Activated naive CD8-positive, alpha-beta T cell treated with anti-CD3 and anti-CD28 coated beads, Interleukin-2, amount 50 U/mL, for 24 hours (primary cell): ENCODE measurements at regions not wholly inside any gene's neighbourhood (a gene's known extent, or its start where the extent isn't known, plus 50 kb on each side); places are given as distances from the start of the nearest gene placed in this dataset.
A peak's percentile ranks its signal among the peaks of the same experiment; 100 is the strongest.

Experiments
- ATAC-seq: fragments of 150-1000 bp; cut with Tn5 transposase; one replicate; pipeline ENCODE4 v1.10.0; 2021
- DNase-seq: peaks from one replicate; pipeline ENCODE4 v3.0.0; 2021
- H3K27ac Mint-ChIP-seq: one replicate; pipeline ENCODE4 v1.8.0; 2021; ENCODE audit warnings: mild to moderate bottlenecking, mixed read lengths
- H3K27me3 Mint-ChIP-seq: one replicate; pipeline ENCODE4 v1.8.0; 2021; ENCODE audit warnings: mixed read lengths
- H3K36me3 Mint-ChIP-seq: one replicate; pipeline ENCODE4 v1.8.0; 2021; ENCODE audit warnings: low read depth, mixed read lengths
- H3K4me1 Mint-ChIP-seq: one replicate; pipeline ENCODE4 v1.8.0; 2021; ENCODE audit warnings: mixed read lengths
- H3K4me3 Mint-ChIP-seq: one replicate; pipeline ENCODE4 v1.8.0; 2021; ENCODE audit warnings: mild to moderate bottlenecking, moderate library complexity, mixed read lengths
- H3K9me3 Mint-ChIP-seq: one replicate; pipeline ENCODE4 v1.8.0; 2021; ENCODE audit warnings: mixed read lengths

- no peaks in the 10 kb centered on the region for H3K9me3 Mint-ChIP-seq
- H3K4me1 Mint-ChIP-seq, result peaks cover 2% of the 10 kb centered on the region
Measured at GRCh38 chr10:3701491-3701890, 83.5 kb downstream of the KLF6 start.

GRCh38 chr10:3700531-3701076 lies 84.4 kb downstream of the KLF6 start:
- ATAC-seq, result no peak
- no peak overlapping the region for H3K27ac Mint-ChIP-seq
- no peaks in the 10 kb centered on the region for H3K36me3 Mint-ChIP-seq
- no peaks in the 10 kb centered on the region for H3K9me3 Mint-ChIP-seq
- H3K4me3 Mint-ChIP-seq, result no peak overlapping the region
- peaks cover 6% of the 10 kb centered on the region for H3K27me3 Mint-ChIP-seq
- peaks cover 2% of the 10 kb centered on the region for H3K4me1 Mint-ChIP-seq
- no peak for DNase-seq

More at GRCh38 chr10:3701491-3701890, 83.5 kb downstream of the KLF6 start:
- H3K36me3 Mint-ChIP-seq, result no peaks in the 10 kb centered on the region
- ATAC-seq (no peak), DNase-seq (no peak)
- H3K27me3 Mint-ChIP-seq, result peaks cover 6% of the 10 kb centered on the region
- H3K27ac Mint-ChIP-seq, result no peak overlapping the region
- H3K4me3 Mint-ChIP-seq, result no peak overlapping the region

- Mint-ChIP-seq H3K36me3 (no peaks in the 10 kb centered on the region), H3K4me3 (no peak overlapping the region), H3K27me3 (peaks cover 6% of the 10 kb centered on the region), H3K9me3 (no peaks in the 10 kb centered on the region), H3K4me1 (peaks cover 2% of the 10 kb centered on the region), H3K27ac (no peak overlapping the region)
- ATAC-seq (no peak), DNase-seq (no peak)
Measured at GRCh38 chr10:3699916-3700315, 85.1 kb downstream of the KLF6 start.

- no peak for DNase-seq
- Mint-ChIP-seq H3K27ac (no peak overlapping the region), H3K9me3 (no peaks in the 10 kb centered on the region), H3K36me3 (no peaks in the 10 kb centered on the region), H3K4me1 (peaks cover 2% of the 10 kb centered on the region), H3K4me3 (no peak overlapping the region), H3K27me3 (peaks cover 6% of the 10 kb centered on the region)
- no peak for ATAC-seq
Measured at GRCh38 chr10:3698312-3698711, 86.7 kb downstream of the KLF6 start.

GRCh38 chr10:3693698-3694080 lies 91.3 kb downstream of the KLF6 start:
- H3K27ac Mint-ChIP-seq, result no peak overlapping the region
- no peak for DNase-seq
- H3K27me3 Mint-ChIP-seq, result peaks cover 2% of the 10 kb centered on the region
- H3K4me1 Mint-ChIP-seq, result peaks cover 19% of the 10 kb centered on the region
- H3K36me3 Mint-ChIP-seq, result no peaks in the 10 kb centered on the region
- H3K9me3 Mint-ChIP-seq, result no peaks in the 10 kb centered on the region
- H3K4me3 Mint-ChIP-seq, result no peak overlapping the region
- no peak for ATAC-seq

GRCh38 chr10:3693022-3693697 lies 91.8 kb downstream of the KLF6 start:
- H3K27ac Mint-ChIP-seq, result no peak overlapping the region
- H3K4me1 Mint-ChIP-seq, result peaks cover 19% of the 10 kb centered on the region
- H3K9me3 Mint-ChIP-seq, result no peaks in the 10 kb centered on the region
- H3K36me3 Mint-ChIP-seq, result no peaks in the 10 kb centered on the region
- ATAC-seq, result no peak
- no peak overlapping the region for H3K4me3 Mint-ChIP-seq
- peaks cover 2% of the 10 kb centered on the region for H3K27me3 Mint-ChIP-seq
- DNase-seq, result no peak

- Mint-ChIP-seq H3K27me3 (peaks cover 2% of the 10 kb centered on the region), H3K4me3 (no peak overlapping the region), H3K27ac (no peak overlapping the region), H3K36me3 (no peaks in the 10 kb centered on the region), H3K9me3 (no peaks in the 10 kb centered on the region), H3K4me1 (peaks cover 19% of the 10 kb centered on the region)
- DNase-seq, result no peak
- no peak for ATAC-seq
Measured at GRCh38 chr10:3692387-3692999, 92.5 kb downstream of the KLF6 start.

- no peak overlapping the region for H3K27ac Mint-ChIP-seq
- DNase-seq, result no peak
- peaks cover 19% of the 10 kb centered on the region for H3K4me1 Mint-ChIP-seq
- H3K4me3 Mint-ChIP-seq, result no peak overlapping the region
- H3K27me3 Mint-ChIP-seq, result no peaks in the 10 kb centered on the region
- H3K36me3 Mint-ChIP-seq, result no peaks in the 10 kb centered on the region
- ATAC-seq, result no peak
- H3K9me3 Mint-ChIP-seq, result no peaks in the 10 kb centered on the region
Measured at GRCh38 chr10:3691482-3691881, 93.5 kb downstream of the KLF6 start.

- no peaks in the 10 kb centered on the region for H3K36me3 Mint-ChIP-seq
- ATAC-seq, result peak; percentile 91
- no peaks in the 10 kb centered on the region for H3K27me3 Mint-ChIP-seq
- H3K4me1 Mint-ChIP-seq, result peaks cover 23% of the 10 kb centered on the region
- peak overlapping the region; percentile 65 for H3K27ac Mint-ChIP-seq
- H3K4me3 Mint-ChIP-seq, result no peak overlapping the region
- no peaks in the 10 kb centered on the region for H3K9me3 Mint-ChIP-seq
- DNase-seq, result no peak
Measured at GRCh38 chr10:3689871-3690510, 95.0 kb downstream of the KLF6 start.

- no peak for ATAC-seq
- Mint-ChIP-seq H3K4me1 (peaks cover 38% of the 10 kb centered on the region), H3K4me3 (no peak overlapping the region), H3K9me3 (no peaks in the 10 kb centered on the region), H3K27me3 (no peaks in the 10 kb centered on the region), H3K36me3 (no peaks in the 10 kb centered on the region), H3K27ac (no peak overlapping the region)
- DNase-seq, result no peak
Measured at GRCh38 chr10:3687510-3688081, 97.4 kb downstream of the KLF6 start.

GRCh38 chr10:3685384-3685783 lies 99.6 kb downstream of the KLF6 start:
- H3K36me3 Mint-ChIP-seq, result no peaks in the 10 kb centered on the region
- H3K4me3 Mint-ChIP-seq, result no peak overlapping the region
- peaks cover 30% of the 10 kb centered on the region for H3K4me1 Mint-ChIP-seq
- no peak overlapping the region for H3K27ac Mint-ChIP-seq
- DNase-seq (no peak), ATAC-seq (no peak)
- H3K9me3 Mint-ChIP-seq, result no peaks in the 10 kb centered on the region
- no peaks in the 10 kb centered on the region for H3K27me3 Mint-ChIP-seq

- Mint-ChIP-seq H3K27ac (no peak overlapping the region), H3K9me3 (no peaks in the 10 kb centered on the region), H3K4me1 (peaks cover 25% of the 10 kb centered on the region), H3K36me3 (no peaks in the 10 kb centered on the region), H3K4me3 (no peak overlapping the region), H3K27me3 (no peaks in the 10 kb centered on the region)
- ATAC-seq (peak; percentile 44), DNase-seq (no peak)
Measured at GRCh38 chr10:3684891-3685290, 100.1 kb downstream of the KLF6 start.

GRCh38 chr10:3683560-3683959 lies 101.4 kb downstream of the KLF6 start:
- ATAC-seq, result peak; percentile 69
- Mint-ChIP-seq H3K36me3 (no peaks in the 10 kb centered on the region), H3K4me1 (peaks cover 19% of the 10 kb centered on the region), H3K4me3 (no peak overlapping the region), H3K27me3 (no peaks in the 10 kb centered on the region), H3K27ac (no peak overlapping the region), H3K9me3 (no peaks in the 10 kb centered on the region)
- no peak for DNase-seq

GRCh38 chr10:3682745-3683144 lies 102.3 kb downstream of the KLF6 start:
- H3K4me1 Mint-ChIP-seq, result peaks cover 19% of the 10 kb centered on the region
- H3K27me3 Mint-ChIP-seq, result no peaks in the 10 kb centered on the region
- H3K4me3 Mint-ChIP-seq, result no peak overlapping the region
- H3K36me3 Mint-ChIP-seq, result no peaks in the 10 kb centered on the region
- DNase-seq (no peak), ATAC-seq (no peak)
- H3K27ac Mint-ChIP-seq, result no peak overlapping the region
- no peaks in the 10 kb centered on the region for H3K9me3 Mint-ChIP-seq
